ENCODE measurements at regions not wholly inside any gene's neighbourhood (a gene's known extent, or its start where the extent isn't known, plus 50 kb on each side); places are given as distances from the start of the nearest gene placed in this dataset.

GRCh38 chr3:184450547-184450946 is 70.7 kb downstream of the CHRD start:
- TF ChIP-seq CTCF (IDR thresholded peaks at IDR 0.05) (no peak), POLR2A (IDR thresholded peaks at IDR 0.05) (no peak)

Measured in thyroid gland (tissue), 4 donors.